ENCODE measurements at regions not wholly inside any gene's neighbourhood (a gene's known extent, or its start where the extent isn't known, plus 50 kb on each side); places are given as distances from the start of the nearest gene placed in this dataset.

- TF ChIP-seq GRHL2 (CRISPR knock-in tag; IDR thresholded peaks at IDR 0.05; ENCODE audit: insufficient replicate concordance, severe bottlenecking) (no peak), GABPB1 (CRISPR knock-in tag; IDR thresholded peaks at IDR 0.05) (no peak), USF1 (CRISPR knock-in tag; IDR thresholded peaks at IDR 0.05) (no peak), ZNF416 (CRISPR knock-in tag; IDR thresholded peaks at IDR 0.05) (no peak), RELA (CRISPR knock-in tag; IDR thresholded peaks at IDR 0.05; ENCODE audit: borderline replicate concordance) (no peak), ZMAT4 (CRISPR knock-in tag; IDR thresholded peaks at IDR 0.05) (no peak), OVOL2 (CRISPR knock-in tag; IDR thresholded peaks at IDR 0.05; ENCODE audit: borderline replicate concordance) (no peak), ZNF512 (CRISPR knock-in tag; IDR thresholded peaks at IDR 0.05; ENCODE audit: borderline replicate concordance) (no peak), ZNF396 (CRISPR knock-in tag; IDR thresholded peaks at IDR 0.05; ENCODE audit: borderline replicate concordance) (no peak)
- no peak for ATAC-seq
- CTCF ChIA-PET: no interaction called here
- Mint-ChIP-seq H3K27ac (no peak overlapping the region), H3K4me1 (no peaks in the 10 kb centered on the region), H3K27me3 (ENCODE audit: low read depth) (peaks cover 69% of the 10 kb centered on the region), H3K36me3 (no peaks in the 10 kb centered on the region), H3K9me3 (no peaks in the 10 kb centered on the region), H3K4me3 (no peak overlapping the region)
- no peak for DNase-seq (ENCODE audit: low spot score)
- POLR2A ChIA-PET: no interaction called here
Measured at GRCh38 chr2:176521878-176522670, 252.8 kb downstream of the MTX2 start.

- H3K36me3 Mint-ChIP-seq: no peaks in the 10 kb centered on the region
- DNase-seq (ENCODE audit: low spot score) (no peak), ATAC-seq (no peak)
- POLR2A ChIA-PET: no interaction called here
- H3K27ac Mint-ChIP-seq: no peak overlapping the region
- H3K27me3 Mint-ChIP-seq (ENCODE audit: low read depth): peaks cover 60% of the 10 kb centered on the region
- H3K4me1 Mint-ChIP-seq: no peaks in the 10 kb centered on the region
- CTCF ChIA-PET: no interaction called here
- H3K4me3 Mint-ChIP-seq: no peak overlapping the region
- H3K9me3 Mint-ChIP-seq: no peaks in the 10 kb centered on the region
- TF ChIP-seq MLX (CRISPR knock-in tag; IDR thresholded peaks at IDR 0.05) (no peak), FOXJ3 (CRISPR knock-in tag; IDR thresholded peaks at IDR 0.05; ENCODE audit: borderline replicate concordance) (no peak), ZNF138 (CRISPR knock-in tag; conservative IDR thresholded peaks at IDR 0.05) (no peak), ATF2 (CRISPR knock-in tag; IDR thresholded peaks at IDR 0.05; ENCODE audit: borderline replicate concordance, low read depth) (no peak), ZNF423 (CRISPR knock-in tag; IDR thresholded peaks at IDR 0.05) (no peak), CDX4 (CRISPR knock-in tag; IDR thresholded peaks at IDR 0.05; ENCODE audit: borderline replicate concordance) (no peak), CREM (CRISPR knock-in tag; IDR thresholded peaks at IDR 0.05) (no peak), ZBTB43 (CRISPR knock-in tag; IDR thresholded peaks at IDR 0.05) (no peak), ZNF396 (CRISPR knock-in tag; IDR thresholded peaks at IDR 0.05; ENCODE audit: borderline replicate concordance) (no peak), ESRRA (CRISPR knock-in tag; IDR thresholded peaks at IDR 0.05; ENCODE audit: borderline replicate concordance) (no peak), ZNF532 (CRISPR knock-in tag; IDR thresholded peaks at IDR 0.05; ENCODE audit: borderline replicate concordance) (no peak), SMAD3 (CRISPR knock-in tag; IDR thresholded peaks at IDR 0.05; ENCODE audit: borderline replicate concordance) (no peak)
Measured at GRCh38 chr2:176525086-176525485, 255.8 kb downstream of the MTX2 start.

All from WTC11 (cell line).